D721Med (cell line): ENCODE measurements at regions not wholly inside any gene's neighbourhood (a gene's known extent, or its start where the extent isn't known, plus 50 kb on each side); places are given as distances from the start of the nearest gene placed in this dataset.

Experiments used
- DNase-seq: peaks from one replicate; pipeline ENCODE4 v3.0.0; 2011; ENCODE audit warnings: low spot score; ENCODE audit not compliant: insufficient read length
- FAIRE-seq: peaks from 2 replicates; lab custom pipeline; 2011; peaks lifted over from hg19 to GRCh38; lab: Jason Lieb, UNC
- CTCF ChIP-seq: IDR thresholded peaks from 2 replicates; pipeline ENCODE4 v1.5.1; 2012; ENCODE audit warnings: mild to moderate bottlenecking, control low read depth; ENCODE audit not compliant: insufficient read depth; ENCODE audit errors: missing control alignments

- FAIRE-seq, result no peak
- DNase-seq, result no peak
- TF ChIP-seq CTCF, result no peak
These were observed 58.1 kb upstream of the SIM2 start for GRCh38 chr21:36640721-36641244.

GRCh38 chr21:36641346-36641745, 57.6 kb upstream of the SIM2 start:
- DNase-seq, result no peak
- no peak for TF ChIP-seq CTCF
- no peak for FAIRE-seq

DNA sequence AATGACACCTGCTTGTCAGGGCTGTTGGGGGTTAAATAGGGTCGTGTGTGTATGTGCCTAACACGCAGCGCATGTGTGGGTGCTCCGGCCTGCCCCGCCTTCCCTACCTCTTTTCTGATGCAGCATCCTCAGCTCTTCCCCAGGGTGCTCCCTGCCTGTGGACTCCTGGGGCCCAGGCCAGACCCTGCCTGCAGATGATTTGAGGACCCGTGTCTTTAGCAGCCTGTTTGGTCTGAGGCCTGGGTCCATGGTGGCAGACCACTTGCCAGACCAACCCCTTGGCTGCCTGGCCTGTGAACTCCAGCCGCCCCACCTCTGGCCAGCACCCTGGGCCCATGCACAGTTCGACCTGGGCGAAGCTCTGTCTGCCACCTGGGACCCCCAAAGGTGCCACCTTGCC, 57.0 kb upstream of the SIM2 start:
- no peak for TF ChIP-seq CTCF
- DNase-seq (no peak), FAIRE-seq (no peak)

- no peak for DNase-seq
- no peak for TF ChIP-seq CTCF
- no peak for FAIRE-seq
These were observed 56.1 kb upstream of the SIM2 start for GRCh38 chr21:36642777-36643176.

DNA sequence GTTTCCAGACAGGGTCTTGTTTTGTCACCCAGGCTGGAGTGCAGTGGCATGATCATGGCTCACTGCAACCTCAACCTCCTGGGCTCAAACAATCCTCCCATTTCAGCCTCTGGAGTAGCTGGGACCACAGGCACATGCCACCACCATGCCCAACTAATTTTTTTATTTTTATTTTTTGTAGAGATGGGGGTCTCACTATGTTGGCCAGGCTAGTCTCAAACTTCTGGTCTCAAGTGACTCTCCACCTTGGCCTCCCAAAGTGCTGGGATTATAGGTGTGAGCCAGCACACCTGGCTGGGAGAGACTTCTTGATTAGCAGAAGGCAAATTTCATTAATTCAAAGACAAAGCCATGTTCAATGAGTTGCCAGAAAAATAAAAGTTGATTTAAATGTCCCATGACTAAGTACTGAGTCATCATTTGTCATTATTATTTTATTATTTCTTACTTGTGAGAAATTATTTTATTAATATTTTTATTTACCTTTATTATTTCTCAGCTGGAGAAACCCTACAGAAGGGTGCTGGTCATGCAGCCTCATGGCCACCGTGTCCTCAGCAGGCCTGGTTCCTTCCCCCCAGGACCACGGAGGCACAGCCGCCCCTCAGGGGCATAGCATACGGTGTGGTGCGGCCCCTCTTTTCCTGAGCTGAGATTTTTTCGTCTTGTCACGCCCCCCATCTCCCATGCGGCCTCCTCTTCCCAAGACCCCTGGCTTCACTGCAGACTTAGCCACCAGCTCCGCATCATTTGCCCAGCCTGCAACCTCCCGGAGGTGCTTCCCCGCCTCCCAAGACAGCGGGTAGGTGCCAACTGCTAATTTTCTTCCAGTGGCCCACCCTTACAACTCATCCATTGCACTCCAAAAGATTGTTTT, 55.3 kb upstream of the SIM2 start:
- no peak for DNase-seq
- no peak for TF ChIP-seq CTCF
- FAIRE-seq, result no peak

DNA sequence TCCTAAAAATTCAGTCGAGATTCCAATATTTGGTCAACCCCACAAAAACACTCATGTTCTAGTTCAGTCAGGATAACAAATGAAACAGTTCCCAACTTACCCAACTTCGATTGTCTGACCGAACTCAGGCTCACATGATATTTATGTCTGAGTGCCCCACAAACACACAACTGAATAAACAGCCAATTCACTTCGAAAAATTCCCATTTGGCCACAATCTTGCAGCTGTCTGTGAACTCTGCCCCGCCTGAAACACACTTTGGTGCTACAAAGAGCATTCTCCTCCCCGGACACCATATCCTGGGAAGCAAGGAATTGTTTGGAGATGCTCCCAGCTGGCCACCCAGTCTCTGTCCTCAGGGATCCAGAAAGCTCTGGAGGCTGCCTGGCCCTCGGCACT, 52.9 kb upstream of the SIM2 start:
- DNase-seq (no peak), FAIRE-seq (no peak)
- TF ChIP-seq CTCF, result no peak

DNA sequence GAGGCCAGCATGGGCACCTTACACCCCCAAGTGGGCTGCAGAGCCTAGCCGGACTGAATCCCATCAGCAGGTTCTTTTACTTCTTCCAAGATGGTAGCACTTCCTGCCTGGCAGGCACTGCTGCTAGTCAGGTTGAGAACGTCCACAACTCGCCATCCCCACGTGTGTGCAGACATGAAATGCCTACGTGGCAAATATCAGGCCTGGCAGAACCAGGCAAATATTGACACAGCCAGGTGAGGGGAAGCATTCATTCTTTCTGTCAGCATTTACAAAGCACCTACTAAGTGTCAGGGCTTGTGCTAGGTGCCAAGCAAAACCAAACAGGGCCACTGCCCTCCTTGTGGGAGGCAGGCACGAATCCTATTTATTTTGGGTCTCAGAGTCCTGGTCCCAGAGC, 52.3 kb upstream of the SIM2 start:
- no peak for TF ChIP-seq CTCF
- FAIRE-seq (no peak), DNase-seq (no peak)
